ENCODE measurements at regions not wholly inside any gene's neighbourhood (a gene's known extent, or its start where the extent isn't known, plus 50 kb on each side); places are given as distances from the start of the nearest gene placed in this dataset.

GRCh38 chr2:147560810-147561535 lies 283.9 kb upstream of the ACVR2A start:
- H3K4me1 ChIP-seq (ENCODE audit: low read depth): no peaks in the 10 kb centered on the region
- H3K27ac ChIP-seq: no peak overlapping the region
- no peak overlapping the region for H3K4me3 ChIP-seq
- TF ChIP-seq CTCF (IDR thresholded peaks at IDR 0.05; ENCODE audit: low read depth, low read length): no peak
- no peaks in the 10 kb centered on the region for H3K36me3 ChIP-seq
- DNase-seq (ENCODE audit: low read depth in 1 of 2, low spot score in 1 of 2): peak in 1 of 2 donors; percentile 48
- H3K27me3 ChIP-seq: no peaks in the 10 kb centered on the region
- no peaks in the 10 kb centered on the region for H3K9me3 ChIP-seq (ENCODE audit: low read depth)

GRCh38 chr2:147559070-147559725 lies 285.6 kb upstream of the ACVR2A start:
- no peaks in the 10 kb centered on the region for H3K36me3 ChIP-seq
- H3K27me3 ChIP-seq: no peaks in the 10 kb centered on the region
- no peak for DNase-seq (ENCODE audit: low read depth in 1 of 2, low spot score in 1 of 2)
- TF ChIP-seq CTCF (IDR thresholded peaks at IDR 0.05; ENCODE audit: low read depth, low read length): no peak
- no peaks in the 10 kb centered on the region for H3K9me3 ChIP-seq (ENCODE audit: low read depth)
- H3K27ac ChIP-seq: no peak overlapping the region
- H3K4me3 ChIP-seq: no peak overlapping the region
- no peaks in the 10 kb centered on the region for H3K4me1 ChIP-seq (ENCODE audit: low read depth)

- Histone ChIP-seq H3K4me1 (ENCODE audit: low read depth) (no peaks in the 10 kb centered on the region), H3K27ac (no peak overlapping the region), H3K36me3 (no peaks in the 10 kb centered on the region), H3K27me3 (no peaks in the 10 kb centered on the region), H3K9me3 (ENCODE audit: low read depth) (no peaks in the 10 kb centered on the region), H3K4me3 (no peak overlapping the region)
- no peak for TF ChIP-seq CTCF (IDR thresholded peaks at IDR 0.05; ENCODE audit: low read depth, low read length)
- DNase-seq (ENCODE audit: low read depth in 1 of 2, low spot score in 1 of 2): no peak
Observed at GRCh38 chr2:147558620-147559019, 286.2 kb upstream of the ACVR2A start.

GRCh38 chr2:147554521-147555107 lies 290.2 kb upstream of the ACVR2A start:
- Histone ChIP-seq H3K9me3 (ENCODE audit: low read depth) (no peaks in the 10 kb centered on the region), H3K4me1 (ENCODE audit: low read depth) (no peaks in the 10 kb centered on the region), H3K27ac (no peak overlapping the region), H3K4me3 (no peak overlapping the region), H3K36me3 (no peaks in the 10 kb centered on the region), H3K27me3 (no peaks in the 10 kb centered on the region)
- no peak for DNase-seq (ENCODE audit: low read depth in 1 of 2, low spot score in 1 of 2)
- TF ChIP-seq CTCF (IDR thresholded peaks at IDR 0.05; ENCODE audit: low read depth, low read length): no peak

GRCh38 chr2:147553775-147554271 lies 291.0 kb upstream of the ACVR2A start:
- peak in 1 of 2 donors; percentile 11 for DNase-seq (ENCODE audit: low read depth in 1 of 2, low spot score in 1 of 2)
- H3K9me3 ChIP-seq (ENCODE audit: low read depth): no peaks in the 10 kb centered on the region
- no peaks in the 10 kb centered on the region for H3K4me1 ChIP-seq (ENCODE audit: low read depth)
- TF ChIP-seq CTCF (IDR thresholded peaks at IDR 0.05; ENCODE audit: low read depth, low read length): no peak
- no peak overlapping the region for H3K4me3 ChIP-seq
- H3K36me3 ChIP-seq: no peaks in the 10 kb centered on the region
- H3K27me3 ChIP-seq: no peaks in the 10 kb centered on the region
- no peak overlapping the region for H3K27ac ChIP-seq
